MM.1S (cell line): ENCODE measurements at regions not wholly inside any gene's neighbourhood (a gene's known extent, or its start where the extent isn't known, plus 50 kb on each side); places are given as distances from the start of the nearest gene placed in this dataset.

Source experiments
- DNase-seq: peaks from one replicate; pipeline ENCODE4 v3.0.0-alpha.2; 2015
- H2AFZ ChIP-seq: fragments of 300-600 bp; sonication (generic); 2 replicates; pipeline ENCODE4 v1.6.0; 2016; ENCODE audit warnings: antibody characterized with exemption, low read length
- H3F3A ChIP-seq: fragments of 300-600 bp; sonication (generic); 2 replicates; pipeline ENCODE4 v1.6.1; 2016; ENCODE audit warnings: mild to moderate bottlenecking, antibody characterized with exemption, low read length, moderate library complexity, mixed read lengths; ENCODE audit not compliant: insufficient read depth
- H3K27ac ChIP-seq: fragments of 300-600 bp; sonication (generic); 2 replicates; pipeline ENCODE4 v1.5.1; 2016; ENCODE audit warnings: mild to moderate bottlenecking, low read length
- H3K27me3 ChIP-seq: fragments of 300-600 bp; sonication (generic); replicated peaks from 2 replicates; pipeline ENCODE4 v1.6.0; 2016; ENCODE audit warnings: low read length; ENCODE audit not compliant: insufficient read depth
- H3K36me3 ChIP-seq: fragments of 300-600 bp; sonication (generic); replicated peaks from 2 replicates; pipeline ENCODE4 v1.6.1; 2016; ENCODE audit warnings: mild to moderate bottlenecking, low read length, mixed read lengths; ENCODE audit not compliant: insufficient read depth
- H3K4me1 ChIP-seq: fragments of 300-600 bp; sonication (generic); 2 replicates; pipeline ENCODE4 v1.6.1; 2016; ENCODE audit warnings: low read length, mixed read lengths
- H3K4me2 ChIP-seq: fragments of 300-600 bp; sonication (generic); 2 replicates; pipeline ENCODE4 v1.6.0; 2016; ENCODE audit warnings: low read depth, low read length
- H3K4me3 ChIP-seq: fragments of 300-600 bp; sonication (generic); 2 replicates; pipeline ENCODE4 v1.5.1; 2016; ENCODE audit warnings: low read length, mixed read lengths
- H3K79me2 ChIP-seq: fragments of 300-600 bp; sonication (generic); 2 replicates; pipeline ENCODE4 v1.6.1; 2016; ENCODE audit warnings: mixed run types, low read length, mixed read lengths
- H3K9ac ChIP-seq: fragments of 300-600 bp; sonication (generic); 2 replicates; pipeline ENCODE4 v1.6.1; 2016; ENCODE audit warnings: low read length, mixed read lengths
- H3K9me2 ChIP-seq: fragments of 300-600 bp; sonication (generic); replicated peaks from 2 replicates; pipeline ENCODE4 v1.6.1; 2016; ENCODE audit warnings: mild to moderate bottlenecking, low read length, mixed read lengths; ENCODE audit not compliant: insufficient read depth
- H3K9me3 ChIP-seq: fragments of 300-600 bp; sonication (generic); replicated peaks from 2 replicates; pipeline ENCODE4 v1.6.1; 2016; ENCODE audit warnings: mild to moderate bottlenecking, low read length, mixed read lengths; ENCODE audit not compliant: insufficient read depth
- H4K20me1 ChIP-seq: fragments of 300-600 bp; sonication (generic); 2 replicates; pipeline ENCODE4 v1.6.1; 2016; ENCODE audit warnings: mild to moderate bottlenecking, low read length, moderate library complexity, mixed read lengths; ENCODE audit not compliant: insufficient read depth
- EZH2 ChIP-seq: fragments of 300-600 bp; sonication (generic); optimal IDR thresholded peaks from 2 replicates; pipeline ENCODE3; 2017; ENCODE audit warnings: low read depth, mild to moderate bottlenecking, antibody characterized with exemption, low read length, mixed read lengths
- EZH2phosphoT487 ChIP-seq: fragments of 300-600 bp; sonication (generic); IDR thresholded peaks from 2 replicates; pipeline ENCODE4 v1.6.1; 2018; ENCODE audit warnings: antibody characterized with exemption, low read length
- TF ChIP-seq, protein P1 (sequence below): fragments of 300-600 bp; sonication (generic); IDR thresholded peaks from 2 replicates; pipeline ENCODE4 v1.5.1; 2016; ENCODE audit warnings: antibody characterized with exemption, low read length, mixed read lengths

DNA sequence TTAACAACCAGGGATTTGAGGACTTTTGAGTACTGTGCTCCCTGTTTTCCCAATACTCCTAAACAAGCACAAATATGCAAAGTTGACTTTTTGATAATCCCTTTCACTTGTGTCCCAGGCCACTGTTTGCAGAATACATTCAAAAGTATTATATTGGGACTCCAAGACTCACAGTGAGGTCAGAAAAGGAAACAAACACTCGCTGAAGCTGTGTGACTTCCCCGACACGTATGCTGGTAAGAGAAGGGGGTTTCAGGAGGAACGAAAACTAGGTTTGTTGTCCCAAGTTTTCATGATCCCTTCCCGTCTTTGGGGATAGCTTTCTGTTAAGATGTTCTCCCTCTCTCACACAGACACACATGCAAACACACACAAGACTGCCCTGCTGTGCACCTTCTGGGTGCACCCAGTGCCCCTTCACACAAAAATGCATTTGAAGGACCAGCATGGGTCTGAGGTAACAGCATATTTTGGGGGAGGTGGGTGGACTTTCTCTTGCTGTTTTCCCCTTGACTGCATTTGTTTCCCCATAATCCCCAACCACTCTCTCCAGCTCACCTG lies 225.2 kb upstream of the PRICKLE2 start:
- no peaks in the 10 kb centered on the region for H3K79me2 ChIP-seq
- H3F3A ChIP-seq = no peaks in the 10 kb centered on the region
- H3K4me3 ChIP-seq = no peak overlapping the region
- no peak overlapping the region for H2AFZ ChIP-seq
- no peaks in the 10 kb centered on the region for H3K9me2 ChIP-seq
- no peaks in the 10 kb centered on the region for H3K36me3 ChIP-seq
- no peak for TF ChIP-seq EZH2
- no peak for TF ChIP-seq EZH2phosphoT487
- TF ChIP-seq, protein P1, sequence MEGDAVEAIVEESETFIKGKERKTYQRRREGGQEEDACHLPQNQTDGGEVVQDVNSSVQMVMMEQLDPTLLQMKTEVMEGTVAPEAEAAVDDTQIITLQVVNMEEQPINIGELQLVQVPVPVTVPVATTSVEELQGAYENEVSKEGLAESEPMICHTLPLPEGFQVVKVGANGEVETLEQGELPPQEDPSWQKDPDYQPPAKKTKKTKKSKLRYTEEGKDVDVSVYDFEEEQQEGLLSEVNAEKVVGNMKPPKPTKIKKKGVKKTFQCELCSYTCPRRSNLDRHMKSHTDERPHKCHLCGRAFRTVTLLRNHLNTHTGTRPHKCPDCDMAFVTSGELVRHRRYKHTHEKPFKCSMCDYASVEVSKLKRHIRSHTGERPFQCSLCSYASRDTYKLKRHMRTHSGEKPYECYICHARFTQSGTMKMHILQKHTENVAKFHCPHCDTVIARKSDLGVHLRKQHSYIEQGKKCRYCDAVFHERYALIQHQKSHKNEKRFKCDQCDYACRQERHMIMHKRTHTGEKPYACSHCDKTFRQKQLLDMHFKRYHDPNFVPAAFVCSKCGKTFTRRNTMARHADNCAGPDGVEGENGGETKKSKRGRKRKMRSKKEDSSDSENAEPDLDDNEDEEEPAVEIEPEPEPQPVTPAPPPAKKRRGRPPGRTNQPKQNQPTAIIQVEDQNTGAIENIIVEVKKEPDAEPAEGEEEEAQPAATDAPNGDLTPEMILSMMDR = no peak
- H4K20me1 ChIP-seq = no peaks in the 10 kb centered on the region
- no peaks in the 10 kb centered on the region for H3K4me1 ChIP-seq
- H3K27me3 ChIP-seq = no peaks in the 10 kb centered on the region
- H3K4me2 ChIP-seq = no peak overlapping the region
- no peaks in the 10 kb centered on the region for H3K9me3 ChIP-seq
- H3K27ac ChIP-seq = no peak overlapping the region
- H3K9ac ChIP-seq = no peak overlapping the region
- DNase-seq = no peak

DNA sequence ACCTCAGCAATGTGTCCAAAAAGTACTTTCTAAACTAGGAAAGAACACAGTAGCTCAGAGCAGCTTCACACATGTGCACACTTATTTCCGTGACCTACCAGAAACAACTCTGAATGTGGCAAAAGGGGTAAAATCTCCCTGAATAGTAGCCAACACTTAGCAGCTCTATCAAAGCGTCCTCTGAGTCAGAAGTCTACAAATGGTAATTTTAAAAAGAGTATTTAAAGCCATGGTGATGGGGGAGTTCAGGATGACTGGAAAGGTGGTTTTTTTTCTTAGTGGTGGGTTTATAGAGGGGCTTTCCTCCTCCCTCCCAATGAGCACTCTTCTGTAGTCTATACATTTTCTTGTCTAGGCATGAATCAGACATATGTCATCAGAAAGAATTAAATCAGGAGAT lies 223.8 kb upstream of the PRICKLE2 start:
- Histone ChIP-seq H3K9ac (no peak overlapping the region), H4K20me1 (no peaks in the 10 kb centered on the region), H2AFZ (no peak overlapping the region), H3K4me3 (no peak overlapping the region), H3K4me1 (no peaks in the 10 kb centered on the region), H3K36me3 (no peaks in the 10 kb centered on the region), H3K27me3 (no peaks in the 10 kb centered on the region), H3K79me2 (no peaks in the 10 kb centered on the region), H3F3A (no peaks in the 10 kb centered on the region), H3K9me3 (no peaks in the 10 kb centered on the region), H3K4me2 (no peak overlapping the region), H3K27ac (no peak overlapping the region), H3K9me2 (no peaks in the 10 kb centered on the region)
- TF ChIP-seq, protein P1 = no peak
- no peak for TF ChIP-seq EZH2phosphoT487
- no peak for TF ChIP-seq EZH2
- DNase-seq = no peak

DNA sequence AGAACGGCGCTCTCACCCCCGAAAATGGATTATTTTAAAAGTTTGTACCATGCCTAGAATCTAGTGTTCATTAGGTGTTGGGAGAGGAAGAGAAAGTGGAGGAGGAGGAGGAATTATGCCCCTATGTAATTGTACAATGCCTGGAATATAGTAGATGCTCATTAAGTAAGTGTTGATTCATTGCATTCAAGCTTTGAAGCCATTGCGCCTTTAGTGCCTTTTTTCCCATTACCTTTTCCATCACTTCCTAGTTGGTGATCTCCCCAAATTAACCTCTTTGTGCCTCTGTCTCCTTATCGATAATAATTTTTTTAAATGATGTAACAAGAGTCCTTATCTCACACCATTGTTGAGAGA lies 220.7 kb upstream of the PRICKLE2 start:
- H3K9me3 ChIP-seq = no peaks in the 10 kb centered on the region
- TF ChIP-seq EZH2 = no peak
- TF ChIP-seq EZH2phosphoT487 = no peak
- TF ChIP-seq, protein P1 = no peak
- no peak overlapping the region for H3K27ac ChIP-seq
- H4K20me1 ChIP-seq = no peaks in the 10 kb centered on the region
- no peaks in the 10 kb centered on the region for H3K36me3 ChIP-seq
- no peaks in the 10 kb centered on the region for H3F3A ChIP-seq
- no peak overlapping the region for H3K9ac ChIP-seq
- no peaks in the 10 kb centered on the region for H3K9me2 ChIP-seq
- no peaks in the 10 kb centered on the region for H3K79me2 ChIP-seq
- H3K4me2 ChIP-seq = no peak overlapping the region
- no peaks in the 10 kb centered on the region for H3K4me1 ChIP-seq
- H3K4me3 ChIP-seq = no peak overlapping the region
- no peak for DNase-seq
- H3K27me3 ChIP-seq = no peaks in the 10 kb centered on the region
- H2AFZ ChIP-seq = no peak overlapping the region
